MCF 10A (cell line): ENCODE measurements at regions not wholly inside any gene's neighbourhood (a gene's known extent, or its start where the extent isn't known, plus 50 kb on each side); places are given as distances from the start of the nearest gene placed in this dataset.

ENCODE experiments used
- BruUV-seq: library from RNA; stranded (reverse); fragments of 400-500 nt; replicated peaks from 2 replicates; lab custom pipeline; 2021; lab: Mats Ljungman, UMichigan
- CTCF ChIA-PET: fragments of 300-600 bp; sonication (Branson Sonifier 250); formaldehyde crosslinking; extraction: SDS; loops from one replicate; lab custom pipeline; 2021; ENCODE audit warnings: antibody characterized with exemption, inconsistent platforms; lab: Yijun Ruan, JAX
- POLR2A ChIA-PET: fragments of 300-600, 350-650 bp; sonication (Branson Sonifier 250); formaldehyde crosslinking; extraction: SDS; loops from one replicate; lab custom pipeline; 2020; ENCODE audit warnings: antibody characterized with exemption, inconsistent platforms; lab: Yijun Ruan, JAX
- DNase-seq: peaks from one replicate; pipeline ENCODE4 v3.0.0-alpha.2; 2018; ENCODE audit not compliant: unreplicated experiment
- H3K27ac Mint-ChIP-seq: one replicate; pipeline ENCODE4 v1.8.0; 2022; ENCODE audit warnings: mild to moderate bottlenecking, low read depth, mixed read lengths; ENCODE audit not compliant: unreplicated experiment
- H3K27me3 Mint-ChIP-seq: one replicate; pipeline ENCODE4 v1.8.0; 2022; ENCODE audit warnings: mixed read lengths; ENCODE audit not compliant: insufficient read depth, unreplicated experiment
- H3K36me3 Mint-ChIP-seq: one replicate; pipeline ENCODE4 v1.8.0; 2022; ENCODE audit warnings: mild to moderate bottlenecking, moderate library complexity, mixed read lengths; ENCODE audit not compliant: insufficient read depth, unreplicated experiment
- H3K4me1 Mint-ChIP-seq: one replicate; pipeline ENCODE4 v1.8.0; 2022; ENCODE audit warnings: mixed read lengths; ENCODE audit not compliant: insufficient read depth, unreplicated experiment
- H3K4me3 Mint-ChIP-seq: one replicate; pipeline ENCODE4 v1.8.0; 2022; ENCODE audit warnings: mild to moderate bottlenecking, moderate library complexity, mixed read lengths; ENCODE audit not compliant: unreplicated experiment
- H3K9me3 Mint-ChIP-seq: one replicate; pipeline ENCODE4 v1.8.0; 2022; ENCODE audit warnings: mixed read lengths; ENCODE audit not compliant: unreplicated experiment
- CTCF ChIP-seq: fragments of 200-600 bp; IDR thresholded peaks from one replicate; pipeline ENCODE4 v1.8.0; 2022; ENCODE audit warnings: antibody characterized with exemption, mild to moderate bottlenecking; ENCODE audit not compliant: unreplicated experiment
- intact Hi-C: fragments of 100-400 bp; cut with micrococcal nuclease; formaldehyde crosslinking; loops from 2 replicates; pipeline ENCODE4 v1.14.1; 2022

- no peaks in the 10 kb centered on the region for H3K4me1 Mint-ChIP-seq
- POLR2A ChIA-PET, result no interaction called here
- no peak overlapping the region for H3K4me3 Mint-ChIP-seq
- H3K9me3 Mint-ChIP-seq, result no peaks in the 10 kb centered on the region
- intact Hi-C loops, result no loop called here
- no TSS peak for BruUV-seq
- no peaks in the 10 kb centered on the region for H3K36me3 Mint-ChIP-seq
- CTCF ChIA-PET, result interaction anchor here (0.6 kb wide), 1 partner anchor 1530 kb away, joined by 3 read pairs; no protein-coding TSS in a partner anchor
- TF ChIP-seq CTCF, result no peak
- no peaks in the 10 kb centered on the region for H3K27me3 Mint-ChIP-seq
- no peak overlapping the region for H3K27ac Mint-ChIP-seq
- no peak for DNase-seq
Observed at GRCh38 chr10:10938676-10939075, 79.0 kb upstream of the CELF2 start.

DNA sequence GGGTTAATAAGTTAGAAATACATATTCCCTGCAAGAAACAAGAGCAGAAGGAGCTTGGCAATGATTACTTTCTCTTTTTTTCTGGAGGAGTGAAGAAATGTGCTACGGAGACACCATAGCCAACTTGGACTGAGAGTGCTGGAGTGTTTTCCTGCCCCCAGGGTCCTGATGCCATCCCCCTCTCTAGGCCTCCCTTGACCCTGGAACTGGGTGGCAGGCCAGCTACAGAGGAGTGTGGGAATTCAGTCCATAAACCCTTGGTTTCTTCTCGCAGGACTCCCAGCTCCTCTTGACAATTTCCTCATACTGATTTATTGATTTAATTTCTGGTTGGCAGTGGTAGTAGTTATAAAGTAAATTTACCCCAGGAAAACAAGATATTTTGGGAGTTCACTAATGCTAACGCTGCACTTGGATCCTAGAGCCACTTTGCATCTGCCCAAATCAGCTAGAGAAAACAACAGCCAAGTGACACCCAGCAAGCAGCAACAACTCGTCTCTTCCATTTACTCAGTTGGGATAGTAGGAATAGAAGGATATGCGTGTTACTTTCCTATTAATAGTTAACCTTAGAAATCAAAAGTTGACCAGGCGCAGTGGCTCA, 76.4 kb upstream of the CELF2 start:
- DNase-seq, result no peak
- Mint-ChIP-seq H3K27ac (no peak overlapping the region), H3K9me3 (no peaks in the 10 kb centered on the region), H3K4me3 (no peak overlapping the region), H3K4me1 (no peaks in the 10 kb centered on the region), H3K27me3 (no peaks in the 10 kb centered on the region), H3K36me3 (no peaks in the 10 kb centered on the region)
- ChIA-PET CTCF (interaction anchor here (0.5 kb wide), 1 partner anchor 224 kb away, joined by 3 read pairs; no protein-coding TSS in a partner anchor), POLR2A (no interaction called here)
- no TSS peak for BruUV-seq
- TF ChIP-seq CTCF, result no peak
- intact Hi-C loops, result no loop called here

- H3K27ac Mint-ChIP-seq, result no peak overlapping the region
- TF ChIP-seq CTCF, result no peak
- no TSS peak for BruUV-seq
- CTCF ChIA-PET, result interaction anchor here (0.6 kb wide), 1 partner anchor 829 kb away, joined by 4 read pairs; no protein-coding TSS in a partner anchor
- H3K27me3 Mint-ChIP-seq, result no peaks in the 10 kb centered on the region
- intact Hi-C loops, result no loop called here
- no peak overlapping the region for H3K4me3 Mint-ChIP-seq
- H3K36me3 Mint-ChIP-seq, result no peaks in the 10 kb centered on the region
- H3K9me3 Mint-ChIP-seq, result no peaks in the 10 kb centered on the region
- POLR2A ChIA-PET, result no interaction called here
- DNase-seq, result no peak
- no peaks in the 10 kb centered on the region for H3K4me1 Mint-ChIP-seq
Observed at GRCh38 chr10:10942441-10942840, 75.2 kb upstream of the CELF2 start.

- no peak overlapping the region for H3K4me3 Mint-ChIP-seq
- no peak for DNase-seq
- no peaks in the 10 kb centered on the region for H3K36me3 Mint-ChIP-seq
- no peaks in the 10 kb centered on the region for H3K9me3 Mint-ChIP-seq
- POLR2A ChIA-PET, result interaction anchor here (0.6 kb wide), 1 partner anchor 540 kb away, joined by 4 read pairs; no protein-coding TSS in a partner anchor
- BruUV-seq, result no TSS peak
- H3K27me3 Mint-ChIP-seq, result no peaks in the 10 kb centered on the region
- intact Hi-C loops, result no loop called here
- H3K27ac Mint-ChIP-seq, result no peak overlapping the region
- CTCF ChIA-PET, result interaction anchor here (0.6 to 0.7 kb wide), 2 partner anchors 784 to 842 kb away, joined by 3 read pairs; no protein-coding TSS in a partner anchor
- H3K4me1 Mint-ChIP-seq, result no peaks in the 10 kb centered on the region
- TF ChIP-seq CTCF, result no peak
Observed at GRCh38 chr10:10946081-10946480, 71.6 kb upstream of the CELF2 start.
